HG02981 (cell line): ENCODE measurements at regions not wholly inside any gene's neighbourhood (a gene's known extent, or its start where the extent isn't known, plus 50 kb on each side); places are given as distances from the start of the nearest gene placed in this dataset.
"Not testable (repeated sequence)": the region's sequence is repeated elsewhere in the genome, so short reads cannot be mapped to it uniquely, and the experiment has no call there.

Experiments used
- ATAC-seq: cut with Tn5 transposase; IDR thresholded peaks from one replicate; pipeline ENCODE4 v1.9.1; 2021; ENCODE audit warnings: mild to moderate bottlenecking, moderate library complexity; ENCODE audit not compliant: unreplicated experiment

DNA sequence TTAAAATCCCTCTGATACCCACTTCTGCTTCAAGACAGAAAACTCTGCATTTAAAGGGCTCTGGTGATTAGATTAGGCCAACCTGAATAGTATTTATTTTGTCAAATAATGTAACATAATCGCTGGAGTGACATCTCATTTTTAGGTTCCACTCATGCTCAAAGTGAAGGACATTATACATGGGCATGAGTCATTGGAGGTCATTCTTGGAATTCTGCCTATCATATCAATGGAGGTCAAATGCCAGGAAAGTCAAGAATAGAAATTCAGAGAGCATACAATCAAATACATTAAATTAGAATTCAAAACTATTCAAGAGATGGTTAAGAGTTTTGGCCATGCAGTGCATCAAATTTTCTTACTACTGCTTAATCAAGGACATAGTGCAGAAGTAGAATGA is 50.8 kb upstream of the PRSS1 start:
- no peak for ATAC-seq

GRCh38 chr7:142697270-142697669 is 52.0 kb upstream of the PRSS1 start:
- ATAC-seq, result no peak

GRCh38 chr7:142696456-142697179 is 52.7 kb upstream of the PRSS1 start:
- ATAC-seq, result no peak

DNA sequence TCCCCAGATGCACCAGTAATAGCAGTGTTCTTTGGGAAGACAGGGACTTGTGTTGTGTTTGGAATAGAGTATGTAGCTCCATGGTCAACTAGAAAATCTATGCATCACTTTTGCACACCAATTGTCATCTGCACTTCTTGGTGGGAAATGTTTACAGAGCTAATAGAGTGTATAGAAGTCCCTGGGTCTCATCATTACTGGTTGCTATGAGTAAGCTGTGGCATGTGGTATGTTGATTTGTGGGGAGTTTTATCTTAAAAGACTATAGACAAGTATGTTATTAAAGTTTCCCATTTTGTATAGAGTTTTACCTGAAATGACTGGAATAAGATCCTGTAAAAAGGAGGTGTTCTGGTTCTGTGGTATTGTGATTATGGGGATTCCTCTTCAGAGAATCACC is 55.4 kb upstream of the PRSS1 start:
- no peak for ATAC-seq

GRCh38 chr7:142690554-142691182 is 58.6 kb upstream of the PRSS1 start:
- no peak for ATAC-seq

GRCh38 chr7:142689439-142690120 is 59.7 kb upstream of the PRSS1 start:
- no peak for ATAC-seq

GRCh38 chr7:142685877-142686508 is 63.3 kb upstream of the PRSS1 start:
- no peak for ATAC-seq

DNA sequence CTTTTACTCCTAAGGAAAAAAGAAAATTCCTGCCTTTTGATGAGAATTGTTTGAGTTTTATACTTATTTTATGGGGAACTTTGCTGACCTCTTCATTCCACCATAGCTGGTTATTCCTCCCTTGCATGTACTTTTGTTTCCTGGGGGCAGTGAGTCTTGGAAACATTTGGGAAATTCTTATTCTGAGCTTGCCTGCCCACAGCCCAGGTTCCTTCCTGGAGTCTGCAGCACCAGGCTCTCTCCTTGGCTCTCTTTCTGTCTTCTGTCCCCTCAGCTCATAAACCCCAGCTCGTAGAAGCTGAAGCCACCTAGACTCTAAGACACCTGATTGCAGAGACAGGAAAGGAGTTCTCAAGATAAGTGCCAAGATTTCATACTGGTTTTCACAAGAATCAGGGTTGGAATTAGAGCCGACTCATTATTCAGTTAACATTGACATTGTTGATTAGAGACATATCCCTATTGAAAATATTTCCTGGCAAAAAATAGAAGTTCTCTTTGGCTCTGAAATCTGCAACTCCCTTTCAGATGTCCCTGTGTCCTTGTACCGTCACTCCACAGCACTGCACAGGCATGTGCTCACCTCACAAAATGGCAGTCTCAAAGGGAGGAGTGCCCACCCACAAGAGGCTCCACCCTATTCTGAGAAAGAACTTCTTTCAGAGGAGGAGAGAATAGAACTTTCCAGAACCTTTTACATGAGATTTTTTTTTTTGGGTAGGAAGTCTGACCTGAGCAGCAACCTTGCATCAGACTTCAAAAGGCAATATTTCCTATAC is 67.8 kb upstream of the PRSS1 start:
- no peak for ATAC-seq

- no peak for ATAC-seq
These were observed 77.8 kb upstream of the PRSS1 start for GRCh38 chr7:142671506-142671905.

- ATAC-seq, result no peak
These were observed 78.8 kb upstream of the PRSS1 start for GRCh38 chr7:142670511-142670910.

GRCh38 chr7:142669074-142669654 is 80.1 kb upstream of the PRSS1 start:
- ATAC-seq, result no peak

DNA sequence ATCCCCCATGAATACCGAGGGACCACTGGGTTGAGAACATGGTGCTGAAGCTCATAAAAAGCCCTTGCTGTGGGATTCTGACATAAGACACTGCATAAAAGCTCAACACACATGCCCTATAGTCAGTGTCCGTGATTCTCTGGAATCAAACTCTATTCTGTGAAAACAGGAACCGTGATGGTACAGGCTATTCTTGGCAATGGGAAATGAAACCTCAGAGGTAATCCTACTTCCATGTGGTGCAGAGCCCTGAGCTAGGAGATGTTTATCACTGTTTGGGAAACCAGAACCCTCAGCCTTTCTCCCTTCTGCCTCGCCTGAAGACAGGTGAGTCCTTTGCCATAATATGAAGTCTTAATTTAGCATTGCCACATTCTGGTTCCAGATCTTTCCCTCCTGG is 80.8 kb upstream of the PRSS1 start:
- no peak for ATAC-seq

DNA sequence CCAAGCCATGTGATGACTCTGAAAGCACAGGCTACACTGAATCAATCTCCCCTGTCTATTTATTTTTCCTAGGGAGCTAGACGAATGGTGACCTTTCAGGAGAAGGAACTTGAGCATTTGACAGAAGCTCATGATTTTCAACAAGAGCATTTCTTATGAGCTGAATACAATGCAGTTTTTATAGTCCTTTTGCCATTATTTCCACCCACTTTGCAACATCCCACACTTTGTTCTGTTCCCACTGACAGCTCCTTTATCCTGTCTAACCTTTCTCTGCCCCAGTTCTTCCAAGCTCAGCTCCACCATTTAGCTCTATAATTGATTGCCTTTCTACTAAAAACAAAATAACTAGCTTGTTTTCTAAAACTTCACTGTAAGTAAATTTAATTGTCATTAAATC is 91.9 kb upstream of the PRSS1 start:
- no peak for ATAC-seq

GRCh38 chr7:142654398-142654797 is 94.9 kb upstream of the PRSS1 start:
- no peak for ATAC-seq

DNA sequence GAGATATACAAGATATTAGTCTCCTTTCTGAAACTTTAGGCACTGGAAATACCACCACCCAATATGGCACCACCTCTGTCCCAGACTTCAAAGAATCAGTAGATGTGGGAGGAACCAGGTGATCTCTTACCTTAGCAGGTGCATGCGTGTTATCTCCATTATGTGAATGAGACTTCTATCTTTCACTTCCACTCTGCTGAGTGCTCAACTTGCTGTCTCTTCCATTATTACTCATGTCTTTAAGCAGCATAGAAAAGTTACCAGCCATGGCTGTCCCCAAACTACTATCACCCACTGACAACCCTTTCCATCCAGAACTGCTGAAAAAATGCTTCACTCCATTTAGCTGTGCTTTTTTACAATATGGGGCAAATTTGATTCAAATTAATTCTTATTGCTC is 101.5 kb upstream of the PRSS1 start:
- no peak for ATAC-seq

GRCh38 chr7:142646386-142647140 is 102.7 kb upstream of the PRSS1 start:
- no peak for ATAC-seq

- ATAC-seq, result no peak
These were observed 103.5 kb upstream of the PRSS1 start for GRCh38 chr7:142645777-142646176.

DNA sequence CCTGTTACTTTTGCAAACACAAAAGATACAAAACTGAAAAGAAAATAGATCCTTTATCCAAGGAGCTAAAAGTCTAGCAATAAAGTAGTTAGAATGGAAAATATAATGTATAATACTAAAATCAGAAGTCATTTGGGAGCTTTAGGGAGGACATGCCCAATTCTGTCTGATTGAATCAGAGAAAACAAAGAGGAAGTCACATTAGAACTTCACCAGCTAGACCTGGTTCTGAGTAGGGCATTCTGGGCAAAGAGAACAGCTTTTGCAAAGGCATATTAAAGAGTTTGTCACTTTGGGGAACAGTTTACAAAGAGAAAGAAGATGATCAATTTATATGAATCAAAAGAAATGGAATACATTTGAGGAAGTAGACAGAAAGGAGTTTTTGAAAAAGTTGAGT is 107.0 kb upstream of the PRSS1 start:
- no peak for ATAC-seq

- not testable (repeated sequence) for ATAC-seq
These were observed 108.0 kb upstream of the PRSS1 start for GRCh38 chr7:142641252-142641651.

- ATAC-seq, result no peak
These were observed 110.7 kb upstream of the PRSS1 start for GRCh38 chr7:142638581-142638980.
